Muscle of leg (tissue), 3 donors: ENCODE measurements at regions not wholly inside any gene's neighbourhood (a gene's known extent, or its start where the extent isn't known, plus 50 kb on each side); places are given as distances from the start of the nearest gene placed in this dataset.

Experiments
- DNase-seq: peaks from one replicate; pipeline ENCODE4 v3.0.0; 2013
- H3K27ac ChIP-seq: one replicate; pipeline ENCODE4 v1.5.1; 2013; ENCODE audit warnings: mild to moderate bottlenecking, low read length, control low read depth
- H3K27me3 ChIP-seq: one replicate; pipeline ENCODE4 v1.6.1; 2013; ENCODE audit warnings: low read length; ENCODE audit not compliant: control insufficient read depth, insufficient read depth
- H3K36me3 ChIP-seq: one replicate; pipeline ENCODE4 v1.6.1; 2013; ENCODE audit warnings: low read length; ENCODE audit not compliant: control insufficient read depth, insufficient read depth
- H3K4me1 ChIP-seq: one replicate; pipeline ENCODE4 v1.6.1; 2013; ENCODE audit warnings: low read length; ENCODE audit not compliant: control insufficient read depth, insufficient read depth
- H3K4me3 ChIP-seq: one replicate; pipeline ENCODE4 v1.5.1; 2013; ENCODE audit warnings: low read length, control low read depth
- H3K9me3 ChIP-seq: replicated peaks from 2 replicates; pipeline ENCODE4 v1.6.1; 2013; ENCODE audit warnings: low read depth, low read length; ENCODE audit not compliant: control insufficient read depth
- WGBS: methylation state at CpG from one replicate; pipeline ENCODE4 v1.1.5; 2013; ENCODE audit warnings: missing lambda C conversion rate; ENCODE audit not compliant: insufficient coverage; 5-methylcytosine and 5-hydroxymethylcytosine counted together

- Histone ChIP-seq H3K9me3 (no peaks in the 10 kb centered on the region), H3K36me3 (no peaks in the 10 kb centered on the region), H3K27ac (no peak overlapping the region), H3K4me3 (no peak overlapping the region), H3K27me3 (no peaks in the 10 kb centered on the region), H3K4me1 (no peaks in the 10 kb centered on the region)
- no peak for DNase-seq
- WGBS, result no CpG with 5 or more reads among the region's 2 CpGs
These were observed 437.0 kb upstream of the ASIC2 start for GRCh38 chr17:33730131-33730530.

- H3K36me3 ChIP-seq, result no peaks in the 10 kb centered on the region
- H3K27ac ChIP-seq, result no peak overlapping the region
- no peaks in the 10 kb centered on the region for H3K4me1 ChIP-seq
- H3K9me3 ChIP-seq, result no peaks in the 10 kb centered on the region
- no peaks in the 10 kb centered on the region for H3K27me3 ChIP-seq
- H3K4me3 ChIP-seq, result no peak overlapping the region
- DNase-seq, result peak; percentile 30
- whole genome bisulfite sequencing, result no CpG with 5 or more reads among the region's 3 CpGs
These were observed 439.0 kb upstream of the ASIC2 start for GRCh38 chr17:33732116-33732515.

- DNase-seq, result no peak
- Histone ChIP-seq H3K27ac (no peak overlapping the region), H3K4me1 (no peaks in the 10 kb centered on the region), H3K27me3 (no peaks in the 10 kb centered on the region), H3K36me3 (no peaks in the 10 kb centered on the region), H3K9me3 (no peaks in the 10 kb centered on the region), H3K4me3 (no peak overlapping the region)
These were observed 446.6 kb upstream of the ASIC2 start for GRCh38 chr17:33739714-33740113.

GRCh38 chr17:33745047-33745760 lies 452.1 kb upstream of the ASIC2 start:
- Histone ChIP-seq H3K27ac (no peak overlapping the region), H3K9me3 (no peaks in the 10 kb centered on the region), H3K4me1 (no peaks in the 10 kb centered on the region), H3K27me3 (peaks cover 8% of the 10 kb centered on the region), H3K4me3 (no peak overlapping the region), H3K36me3 (no peaks in the 10 kb centered on the region)
- DNase-seq, result no peak
- WGBS, result no CpG with 5 or more reads among the region's 3 CpGs

GRCh38 chr17:33749171-33749570 lies 456.1 kb upstream of the ASIC2 start:
- Histone ChIP-seq H3K9me3 (no peaks in the 10 kb centered on the region), H3K36me3 (no peaks in the 10 kb centered on the region), H3K27me3 (peaks cover 13% of the 10 kb centered on the region), H3K4me3 (no peak overlapping the region), H3K27ac (no peak overlapping the region), H3K4me1 (no peaks in the 10 kb centered on the region)
- no CpG with 5 or more reads among the region's 6 CpGs for WGBS
- no peak for DNase-seq

- Histone ChIP-seq H3K27ac (no peak overlapping the region), H3K36me3 (no peaks in the 10 kb centered on the region), H3K4me1 (no peaks in the 10 kb centered on the region), H3K27me3 (peaks cover 11% of the 10 kb centered on the region), H3K9me3 (no peaks in the 10 kb centered on the region), H3K4me3 (no peak overlapping the region)
- WGBS, result 0% methylated on average over 6 of the region's 13 CpGs
- DNase-seq, result peak; percentile 63
These were observed 458.0 kb upstream of the ASIC2 start for GRCh38 chr17:33750943-33751701.

- no peak overlapping the region for H3K4me3 ChIP-seq
These were observed 458.6 kb upstream of the ASIC2 start for GRCh38 chr17:33751702-33752065.

GRCh38 chr17:33753452-33753851 lies 460.4 kb upstream of the ASIC2 start:
- H3K27ac ChIP-seq, result no peak overlapping the region
- 71% methylated on average over 3 of the region's 7 CpGs for WGBS
- H3K27me3 ChIP-seq, result peaks cover 11% of the 10 kb centered on the region
- no peaks in the 10 kb centered on the region for H3K36me3 ChIP-seq
- no peak for DNase-seq
- peaks cover 2% of the 10 kb centered on the region for H3K9me3 ChIP-seq
- H3K4me3 ChIP-seq, result no peak overlapping the region
- no peaks in the 10 kb centered on the region for H3K4me1 ChIP-seq

More at GRCh38 chr17:33751702-33752065, 458.6 kb upstream of the ASIC2 start:
- Histone ChIP-seq H3K9me3 (no peaks in the 10 kb centered on the region), H3K27me3 (peaks cover 11% of the 10 kb centered on the region), H3K36me3 (no peaks in the 10 kb centered on the region), H3K27ac (no peak overlapping the region), H3K4me1 (no peaks in the 10 kb centered on the region)
- no CpG with 5 or more reads among the region's 5 CpGs for WGBS
- DNase-seq, result no peak

- Histone ChIP-seq H3K9me3 (peaks cover 2% of the 10 kb centered on the region), H3K4me3 (no peak overlapping the region), H3K36me3 (no peaks in the 10 kb centered on the region), H3K27me3 (peaks cover 5% of the 10 kb centered on the region), H3K4me1 (no peaks in the 10 kb centered on the region), H3K27ac (no peak overlapping the region)
- 94% methylated on average over 2 of the region's 2 CpGs for WGBS
- no peak for DNase-seq
These were observed 462.9 kb upstream of the ASIC2 start for GRCh38 chr17:33756021-33756420.

- no peak overlapping the region for H3K4me3 ChIP-seq
- no peaks in the 10 kb centered on the region for H3K27me3 ChIP-seq
- no peaks in the 10 kb centered on the region for H3K36me3 ChIP-seq
- H3K9me3 ChIP-seq, result no peaks in the 10 kb centered on the region
- no peaks in the 10 kb centered on the region for H3K4me1 ChIP-seq
- H3K27ac ChIP-seq, result no peak overlapping the region
- no CpG with 5 or more reads among the region's 1 CpG for WGBS
- DNase-seq, result no peak
These were observed 472.8 kb upstream of the ASIC2 start for GRCh38 chr17:33765871-33766270.
